Gastroesophageal sphincter (tissue), 4 donors: ENCODE measurements at regions not wholly inside any gene's neighbourhood (a gene's known extent, or its start where the extent isn't known, plus 50 kb on each side); places are given as distances from the start of the nearest gene placed in this dataset.

Source experiments
- ATAC-seq: fragments of 150-250 bp; one replicate; pipeline ENCODE4 v1.9.1; 2016; ENCODE audit warnings: mild to moderate bottlenecking, moderate library complexity
- H3K27ac ChIP-seq, 4 donors: fragments of 200-600 bp; sonication (generic) in 3 of 4; 1 replicate in 3 of 4; 2 replicates in 1 of 4; pipeline ENCODE4 v1.5.1; 2016 to 2019
- H3K27me3 ChIP-seq: fragments of 200-600 bp; sonication (generic); one replicate; pipeline ENCODE4 v1.5.1; 2019
- H3K36me3 ChIP-seq, 2 donors: fragments of 200-600 bp; sonication (generic); one replicate each; pipeline ENCODE4 v1.5.1; 2019; ENCODE audit warnings: control low read depth in 1 of 2
- H3K4me1 ChIP-seq, 3 donors: fragments of 200-600 bp; sonication (generic); 1 replicate in 2 of 3; 2 replicates in 1 of 3; pipeline ENCODE4 v1.5.1; 2016 to 2019; ENCODE audit warnings: control low read depth in 2 of 3
- H3K4me3 ChIP-seq, 2 donors: fragments of 200-600 bp; sonication (generic); one replicate each; pipeline ENCODE4 v1.5.1; 2019; ENCODE audit warnings: mild to moderate bottlenecking in 1 of 2, moderate library complexity in 1 of 2
- H3K9me3 ChIP-seq, 3 donors: fragments of 200-600 bp; sonication (generic); one replicate each; pipeline ENCODE4 v1.5.1; 2017 to 2019; ENCODE audit warnings: control low read depth in 2 of 3
- CTCF ChIP-seq, 4 experiments: fragments of 200-600 bp in 2 of 4; fragments of 450-650 bp in 2 of 4; sonication (generic) in 1 of 4; IDR thresholded peaks; one replicate each; pipeline ENCODE4 v1.5.1; 2017 to 2019; ENCODE audit warnings: antibody characterized with exemption in 4 of 4, mild to moderate bottlenecking in 2 of 4, moderate library complexity in 2 of 4
- EP300 ChIP-seq: sonication (generic); formaldehyde crosslinking; IDR thresholded peaks from one replicate; pipeline ENCODE4 v1.6.1; 2017; ENCODE audit warnings: antibody characterized with exemption, mild to moderate bottlenecking
- POLR2A ChIP-seq, 2 donors: fragments of 450-650 bp; IDR thresholded peaks; one replicate each; pipeline ENCODE4 v1.6.1; 2017; ENCODE audit warnings: antibody characterized with exemption in 2 of 2, mild to moderate bottlenecking in 2 of 2, moderate library complexity in 1 of 2
- POLR2AphosphoS5 ChIP-seq: sonication (generic); formaldehyde crosslinking; IDR thresholded peaks from one replicate; pipeline ENCODE4 v1.6.1; 2017; ENCODE audit warnings: antibody characterized with exemption
- WGBS, 2 donors: methylation state at CpG; one replicate each; pipeline ENCODE4 v1.1.5; 2018; ENCODE audit warnings: low coverage in 1 of 2; 5-methylcytosine and 5-hydroxymethylcytosine counted together

GRCh38 chr9:3047912-3048311 is 204.0 kb upstream of the PUM3 start:
- Histone ChIP-seq H3K4me3 (no peak overlapping the region), H3K36me3 (no peaks in the 10 kb centered on the region), H3K27me3 (no peaks in the 10 kb centered on the region), H3K4me1 (peaks cover 0 to 3% (median 0%) of the 10 kb centered on the region in 3 donors), H3K27ac (no peak overlapping the region), H3K9me3 (no peaks in the 10 kb centered on the region)
- ATAC-seq: no peak
- 61 to 88% methylated on average over 3 of the region's 3 CpGs for WGBS, 2 donors
- TF ChIP-seq CTCF (IDR thresholded peaks at IDR 0.05) (no peak), POLR2A (IDR thresholded peaks at IDR 0.05) (no peak), EP300 (no peak), POLR2AphosphoS5 (no peak)

- no peaks in the 10 kb centered on the region for H3K27me3 ChIP-seq
- no peaks in the 10 kb centered on the region for H3K36me3 ChIP-seq
- TF ChIP-seq EP300: no peak
- no peak for TF ChIP-seq POLR2A (IDR thresholded peaks at IDR 0.05)
- no peak for TF ChIP-seq CTCF (IDR thresholded peaks at IDR 0.05)
- TF ChIP-seq POLR2AphosphoS5: no peak
- H3K9me3 ChIP-seq: no peaks in the 10 kb centered on the region
- ATAC-seq: no peak
- 47 to 80% methylated on average over 1 of the region's 1 CpG for WGBS, 2 donors
- no peak overlapping the region for H3K4me3 ChIP-seq
- H3K27ac ChIP-seq: no peak overlapping the region
- H3K4me1 ChIP-seq: peaks cover 0 to 3% (median 0%) of the 10 kb centered on the region in 3 donors
Observed at GRCh38 chr9:3045153-3045552, 201.3 kb upstream of the PUM3 start.

GRCh38 chr9:3043369-3043768 is 199.5 kb upstream of the PUM3 start:
- Histone ChIP-seq H3K27me3 (no peaks in the 10 kb centered on the region), H3K9me3 (no peaks in the 10 kb centered on the region), H3K27ac (no peak overlapping the region), H3K4me3 (no peak overlapping the region), H3K4me1 (peaks cover 0 to 3% (median 0%) of the 10 kb centered on the region in 3 donors), H3K36me3 (no peaks in the 10 kb centered on the region)
- ATAC-seq: no peak
- WGBS, 2 donors: 42 to 53% methylated on average over 4 of the region's 4 CpGs
- no peak for TF ChIP-seq POLR2AphosphoS5
- no peak for TF ChIP-seq POLR2A (IDR thresholded peaks at IDR 0.05)
- no peak for TF ChIP-seq EP300
- no peak for TF ChIP-seq CTCF (IDR thresholded peaks at IDR 0.05)

GRCh38 chr9:3040761-3041160 is 196.9 kb upstream of the PUM3 start:
- 67 to 70% methylated on average over 3 of the region's 3 CpGs for WGBS, 2 donors

More at GRCh38 chr9:3040761-3041160, 196.9 kb upstream of the PUM3 start:
- H3K27ac ChIP-seq: no peak overlapping the region
- H3K36me3 ChIP-seq: no peaks in the 10 kb centered on the region
- H3K27me3 ChIP-seq: no peaks in the 10 kb centered on the region
- H3K9me3 ChIP-seq: no peaks in the 10 kb centered on the region
- no peak for TF ChIP-seq EP300
- no peak for TF ChIP-seq POLR2AphosphoS5
- no peak for TF ChIP-seq POLR2A (IDR thresholded peaks at IDR 0.05)
- no peak for TF ChIP-seq CTCF (IDR thresholded peaks at IDR 0.05)
- H3K4me3 ChIP-seq: no peak overlapping the region
- H3K4me1 ChIP-seq: peaks cover 0 to 12% (median 0%) of the 10 kb centered on the region in 3 donors
- no peak for ATAC-seq
